NCI-H226 (cell line): ENCODE measurements at regions not wholly inside any gene's neighbourhood (a gene's known extent, or its start where the extent isn't known, plus 50 kb on each side); places are given as distances from the start of the nearest gene placed in this dataset.
"Not testable (repeated sequence)": the region's sequence is repeated elsewhere in the genome, so short reads cannot be mapped to it uniquely, and the experiment has no call there.

Experiments
- DNase-seq: peaks from one replicate; pipeline ENCODE4 v3.0.0-alpha.2; 2015

DNA sequence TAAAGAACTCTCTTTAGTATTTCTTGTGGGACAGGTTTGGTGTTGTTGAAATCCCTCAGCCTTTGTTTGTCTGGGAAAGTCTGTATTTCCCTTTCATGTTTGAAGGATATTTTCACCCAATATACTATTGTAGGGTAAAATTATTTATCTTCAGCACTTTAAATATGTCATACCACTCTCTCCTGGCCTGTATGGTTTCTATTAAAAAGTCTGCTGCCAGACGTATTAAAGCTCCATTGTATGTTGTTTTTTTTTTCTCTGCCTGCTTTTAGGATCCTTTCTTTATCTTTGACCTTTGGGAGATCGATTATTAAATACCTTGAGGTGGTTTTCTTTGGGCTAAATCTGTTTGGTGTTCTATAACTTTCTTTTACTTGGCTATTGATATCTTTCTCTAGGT lies 119.0 kb upstream of the TBC1D5 start:
- DNase-seq: no peak

DNA sequence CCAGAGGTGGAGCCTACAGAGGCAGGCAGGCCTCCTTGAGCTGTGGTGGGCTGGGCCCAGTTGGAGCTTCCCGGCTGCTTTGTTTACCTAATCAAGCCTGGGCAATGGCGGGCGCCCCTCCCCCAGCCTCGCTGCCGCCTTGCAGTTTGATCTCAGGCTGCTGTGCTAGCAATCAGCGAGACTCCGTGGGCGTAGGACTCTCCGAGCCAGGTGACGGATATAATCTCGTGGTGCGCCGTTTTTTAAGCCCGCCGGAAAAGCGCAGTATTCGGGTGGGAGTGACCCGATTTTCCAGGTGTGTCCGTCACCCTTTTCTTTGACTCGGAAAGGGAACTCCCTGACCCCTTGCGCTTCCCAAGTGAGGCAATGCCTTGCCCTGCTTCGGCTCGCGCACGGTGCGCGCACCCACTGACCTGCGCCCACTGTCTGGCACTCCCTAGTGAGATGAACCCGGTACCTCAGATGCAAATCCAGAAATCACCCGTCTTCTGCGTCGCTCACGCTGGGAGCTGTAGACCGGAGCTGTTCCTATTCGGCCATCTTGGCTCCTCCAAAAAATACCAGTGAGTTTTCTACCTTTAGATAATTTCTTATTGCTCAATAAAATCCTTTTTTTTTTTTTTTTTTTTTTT lies 118.5 kb upstream of the TBC1D5 start:
- not testable (repeated sequence) for DNase-seq

DNA sequence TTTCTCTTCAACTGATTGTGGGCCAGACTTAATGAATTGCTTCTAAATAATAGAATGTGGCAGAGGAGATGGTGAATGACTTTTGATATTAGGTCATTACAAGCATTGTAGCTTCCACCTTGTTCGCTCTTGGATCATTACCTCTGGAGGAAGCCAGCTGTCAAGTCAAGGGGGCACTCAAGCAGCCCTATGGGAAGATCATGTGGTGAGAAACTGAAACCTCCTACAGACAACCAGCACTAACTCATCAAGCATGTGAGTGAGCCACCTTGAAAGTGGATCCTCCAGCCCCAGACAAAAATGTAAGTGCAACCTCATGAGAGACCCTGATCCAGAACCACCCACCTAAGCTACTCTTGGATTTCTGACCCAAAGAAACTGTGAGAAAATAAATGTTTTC lies 109.8 kb upstream of the TBC1D5 start:
- DNase-seq: no peak

DNA sequence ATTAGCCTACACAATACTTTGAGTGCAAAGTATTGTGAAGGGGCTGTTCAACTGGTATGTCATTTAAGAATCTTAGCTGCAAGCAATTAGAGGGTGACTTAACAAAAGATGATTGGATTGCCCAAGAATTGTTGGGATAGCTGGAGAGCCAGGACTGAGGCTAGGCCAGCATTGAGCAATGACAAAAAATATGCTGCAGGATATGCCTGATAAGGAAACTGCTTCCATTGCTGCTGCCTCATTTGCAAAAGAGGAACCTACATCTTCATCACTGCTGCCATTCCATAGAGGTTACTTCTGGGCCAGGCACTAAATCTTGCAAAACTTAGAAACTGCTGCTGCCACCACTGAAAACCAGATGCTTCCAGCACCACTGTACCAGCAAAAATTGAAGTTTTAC lies 108.0 kb upstream of the TBC1D5 start:
- peak; percentile 12 for DNase-seq

DNA sequence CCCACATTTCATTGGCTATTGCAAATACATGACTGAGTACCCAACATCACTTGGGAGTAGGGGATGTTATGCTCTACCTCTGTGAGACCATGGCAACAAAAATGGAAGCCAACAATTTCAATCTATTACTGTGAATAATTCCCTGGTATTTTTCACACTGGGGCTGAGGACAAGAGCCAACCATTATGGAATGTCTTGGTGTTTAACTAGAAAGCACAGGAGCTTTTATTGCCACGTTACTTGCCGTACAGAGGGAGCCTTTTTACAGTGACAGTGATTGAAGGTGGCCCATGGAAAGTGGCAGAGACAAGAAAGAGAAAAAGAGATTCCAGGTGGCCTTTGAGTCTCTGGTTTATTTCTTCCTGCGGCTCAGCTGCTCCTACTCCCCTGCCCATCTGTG lies 105.7 kb upstream of the TBC1D5 start:
- no peak for DNase-seq

DNA sequence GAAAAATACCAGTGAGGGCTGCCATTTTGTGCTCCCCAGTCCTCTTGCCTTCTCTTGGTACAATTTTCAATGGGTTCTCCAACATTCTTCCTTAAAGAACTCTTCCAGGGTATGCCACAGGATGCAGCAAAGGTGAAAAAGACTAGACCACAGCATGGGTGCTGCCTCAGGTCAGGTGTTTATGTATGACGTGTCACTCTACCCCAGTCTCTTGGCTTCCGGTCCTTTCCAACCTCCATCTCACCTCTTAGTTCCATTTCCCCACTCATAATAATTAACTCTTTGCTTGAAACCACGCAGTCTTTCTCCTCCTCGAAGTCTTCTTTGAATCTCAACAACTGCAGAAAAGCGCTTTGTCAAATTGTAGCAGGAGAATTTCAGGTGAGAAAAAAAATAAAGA lies 104.7 kb upstream of the TBC1D5 start:
- DNase-seq: no peak

DNA sequence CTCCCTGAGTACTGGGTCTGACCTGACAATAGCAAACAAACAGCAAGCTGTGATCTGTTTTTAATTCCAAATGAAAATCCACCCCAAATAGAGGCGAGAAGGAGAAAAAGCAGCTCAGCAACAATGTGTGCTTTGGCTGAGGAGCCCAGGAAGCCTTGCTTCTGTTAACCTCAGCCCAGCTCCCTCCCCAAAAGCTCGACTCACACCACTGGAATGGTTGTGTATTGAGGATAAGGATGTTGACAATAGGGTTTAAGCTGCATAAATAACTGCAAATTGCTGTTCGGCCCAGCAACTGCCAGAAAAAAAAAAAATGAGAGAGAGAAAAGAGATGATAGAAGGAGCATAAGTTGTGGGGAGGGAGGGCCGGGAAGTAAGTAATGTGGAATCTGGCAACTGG lies 104.0 kb upstream of the TBC1D5 start:
- peak; percentile 57 for DNase-seq

DNA sequence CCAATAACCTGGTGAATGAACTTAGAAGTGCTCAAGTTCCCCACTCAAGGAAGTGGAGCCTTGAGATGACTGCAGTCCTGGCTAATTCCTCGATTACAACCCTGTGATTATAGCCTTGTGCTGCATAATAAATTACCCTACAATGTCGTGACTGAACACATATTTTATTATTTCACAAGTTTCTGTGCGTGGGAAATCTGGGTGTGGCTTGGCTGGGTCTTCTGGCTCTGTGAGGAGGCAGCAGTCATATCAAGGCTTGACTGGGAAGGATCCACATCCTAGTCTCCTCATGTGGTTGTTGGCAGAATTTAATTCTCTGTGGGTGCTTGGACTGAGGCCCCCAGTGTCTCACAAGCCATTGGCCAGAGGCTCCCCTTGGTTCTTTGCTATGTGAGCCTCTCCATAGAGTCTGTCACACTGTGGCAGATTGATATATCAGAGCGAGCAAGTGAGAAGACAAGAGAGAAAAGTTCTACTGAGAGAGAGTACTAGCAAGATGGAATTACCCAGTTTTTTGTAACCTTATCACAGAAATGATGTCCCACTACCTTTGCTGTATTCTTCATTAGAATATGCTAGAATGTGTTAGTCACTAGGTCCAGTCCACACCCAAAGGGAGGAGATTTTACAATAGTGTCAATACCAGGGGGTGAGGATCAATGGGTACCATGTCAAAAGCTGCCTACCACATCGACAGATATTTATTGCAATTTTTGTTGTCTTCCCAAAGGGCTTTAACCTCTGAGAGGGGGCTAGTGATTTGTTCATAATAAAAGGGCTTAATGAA lies 102.8 kb upstream of the TBC1D5 start:
- DNase-seq: peak; percentile 20

DNA sequence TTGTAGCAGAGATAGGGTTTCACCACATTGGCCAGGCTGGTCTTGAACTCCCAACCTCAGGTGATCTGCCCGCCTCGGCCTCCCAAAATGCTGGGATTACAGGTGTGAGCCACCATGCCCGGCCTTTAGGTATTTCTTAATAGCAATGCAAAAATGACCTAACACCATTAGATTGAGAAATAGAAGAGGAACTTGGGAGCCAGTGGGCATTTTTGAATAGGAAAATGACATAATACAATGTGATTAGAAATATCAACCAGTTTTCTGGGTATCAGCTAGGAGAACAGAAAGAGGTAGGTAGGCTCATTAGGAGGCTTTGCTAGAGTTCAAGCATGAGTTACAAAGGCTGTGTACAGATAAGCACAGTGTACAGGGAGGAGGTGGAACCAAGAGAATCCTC lies 101.8 kb upstream of the TBC1D5 start:
- no peak for DNase-seq

DNA sequence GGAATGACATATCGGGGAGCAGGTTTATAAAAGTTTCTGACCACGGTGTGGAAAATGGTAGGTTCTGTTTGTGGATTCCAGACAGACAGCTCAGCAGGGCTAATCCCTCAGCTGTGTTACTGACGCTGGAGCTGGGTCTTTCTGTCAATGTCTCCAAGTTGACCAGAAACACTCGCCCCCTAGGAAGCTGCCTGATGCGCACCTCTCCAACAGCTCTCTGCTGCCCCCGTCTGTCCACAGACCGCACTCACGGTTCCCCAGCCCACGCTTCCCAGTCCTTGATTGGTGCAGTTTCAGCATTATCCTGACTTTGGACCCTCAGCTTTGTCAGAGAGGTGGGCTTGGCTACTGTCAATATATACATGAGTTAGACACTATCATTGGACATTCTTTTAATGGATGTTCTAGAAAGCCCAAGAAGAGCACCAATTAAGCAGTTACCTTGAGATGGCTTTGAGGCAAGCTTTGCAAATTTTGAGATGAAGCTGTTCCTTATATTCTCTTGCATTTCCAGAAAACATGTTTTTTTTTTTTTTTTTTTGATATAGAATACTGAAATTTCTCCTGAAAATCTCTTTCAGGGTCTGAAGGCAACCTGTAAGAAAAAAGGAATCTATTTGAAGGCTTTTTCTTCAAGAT lies 98.9 kb upstream of the TBC1D5 start:
- peak; percentile 26 for DNase-seq

DNA sequence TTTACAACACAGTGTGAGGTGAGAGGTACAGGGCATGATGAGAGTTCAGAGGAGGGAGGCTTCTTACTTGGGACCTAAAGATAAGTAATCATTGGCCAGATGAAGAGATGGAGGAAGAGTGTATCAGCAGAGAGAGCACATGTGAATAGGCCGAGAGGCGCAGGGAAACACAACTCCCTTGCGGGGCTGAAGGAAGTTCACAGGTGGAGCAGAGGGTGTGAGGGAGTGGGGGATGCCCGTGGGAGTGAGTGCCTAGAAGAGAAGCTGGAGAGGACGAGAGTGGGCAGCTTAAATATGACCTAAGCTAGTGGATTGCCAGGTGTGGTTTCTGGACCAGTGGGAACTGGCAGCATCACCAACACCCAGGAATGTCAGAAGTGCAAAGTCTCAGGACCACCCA lies 98.2 kb upstream of the TBC1D5 start:
- no peak for DNase-seq

DNA sequence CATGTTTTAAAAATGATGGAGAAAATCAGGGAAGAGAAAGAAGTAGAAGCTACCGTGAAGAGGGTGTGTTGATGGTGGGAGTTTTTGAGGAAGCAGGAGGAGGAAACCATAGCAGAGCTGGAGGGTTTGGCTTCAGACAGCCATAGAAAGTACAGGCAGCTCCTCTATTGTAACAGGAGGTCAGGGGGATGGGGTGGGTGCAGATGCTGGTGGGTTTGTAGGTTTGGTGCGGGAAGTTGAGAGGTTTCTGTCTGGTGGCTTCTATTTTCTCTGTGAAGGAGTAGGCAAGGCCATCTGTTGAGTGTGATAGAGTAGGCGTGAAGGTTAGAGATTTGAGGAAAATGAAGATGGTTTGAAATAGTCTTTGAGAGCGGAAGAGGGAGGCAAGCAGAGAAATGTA lies 97.7 kb upstream of the TBC1D5 start:
- DNase-seq: no peak

DNA sequence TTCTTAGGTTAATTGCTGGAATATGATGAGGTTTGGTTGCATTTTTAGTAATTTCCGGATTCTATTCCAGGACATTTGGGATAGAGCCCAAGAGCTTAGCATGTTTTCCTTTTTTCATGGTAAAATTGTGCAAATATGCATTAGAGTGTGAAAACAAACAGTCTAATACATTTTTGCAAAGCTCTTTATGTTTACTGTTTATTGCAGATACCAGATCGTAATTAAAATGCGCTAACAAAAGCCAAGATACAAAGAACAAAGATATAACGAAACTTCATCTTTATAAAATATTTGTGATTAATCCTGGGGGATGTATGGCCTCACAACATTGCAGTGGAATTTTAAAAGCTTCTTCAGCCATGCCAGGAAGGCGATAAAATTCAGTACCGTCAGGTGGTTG lies 94.5 kb upstream of the TBC1D5 start:
- no peak for DNase-seq

DNA sequence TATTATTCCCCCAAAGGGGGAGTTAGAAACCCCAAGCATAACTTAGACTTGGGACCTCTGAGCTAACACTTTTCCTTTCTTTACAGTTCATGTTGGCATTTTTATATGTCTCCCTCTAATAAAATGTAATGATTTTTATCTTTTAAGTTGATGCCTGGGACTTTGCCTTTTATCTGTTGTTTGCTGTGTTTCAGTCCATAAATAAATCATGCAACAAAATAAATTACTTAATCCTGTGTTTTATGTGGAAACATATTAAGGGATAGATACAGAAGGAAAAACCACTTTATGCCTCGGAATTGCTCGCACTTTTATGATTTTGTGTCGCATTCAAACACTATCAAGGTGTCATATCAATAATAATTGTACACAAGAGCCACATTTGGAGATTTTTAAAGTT lies 93.7 kb upstream of the TBC1D5 start:
- no peak for DNase-seq

DNA sequence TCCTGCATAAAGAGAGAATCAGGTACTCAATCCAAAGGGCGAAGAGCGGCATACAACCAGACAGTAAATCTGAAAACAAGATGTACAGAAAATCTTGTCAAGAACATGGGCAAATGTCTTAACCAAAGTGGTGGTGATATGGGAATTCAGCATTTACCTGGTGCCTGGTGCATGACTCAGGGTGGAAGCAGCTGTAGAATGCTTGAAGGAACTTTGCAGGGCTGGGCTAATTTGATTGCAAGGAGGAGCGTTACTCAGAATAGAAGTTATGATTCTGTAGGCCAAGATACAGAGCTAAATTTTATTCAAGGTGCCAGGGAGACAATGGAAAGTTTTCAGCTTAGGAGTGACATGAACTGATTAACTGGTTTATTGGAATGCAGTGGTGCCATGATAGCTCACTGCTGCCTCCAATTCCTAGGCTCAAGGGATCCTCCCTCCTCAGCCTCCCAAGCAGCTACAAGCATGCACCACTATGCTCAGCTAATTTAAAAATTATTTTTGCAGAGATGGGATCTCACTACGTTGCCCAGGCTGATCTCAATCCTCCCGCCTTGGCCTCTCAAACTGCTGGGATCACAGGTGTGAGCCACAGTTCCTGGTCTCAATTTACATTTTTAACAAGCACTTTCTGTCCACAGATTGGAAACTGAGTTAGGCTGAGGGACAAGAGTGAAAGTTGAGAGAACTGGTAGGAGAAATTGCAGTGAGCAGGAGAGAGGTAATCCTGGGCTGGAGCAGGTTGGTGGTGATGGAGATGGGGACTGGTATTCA lies 91.5 kb upstream of the TBC1D5 start:
- DNase-seq: peak; percentile 89

DNA sequence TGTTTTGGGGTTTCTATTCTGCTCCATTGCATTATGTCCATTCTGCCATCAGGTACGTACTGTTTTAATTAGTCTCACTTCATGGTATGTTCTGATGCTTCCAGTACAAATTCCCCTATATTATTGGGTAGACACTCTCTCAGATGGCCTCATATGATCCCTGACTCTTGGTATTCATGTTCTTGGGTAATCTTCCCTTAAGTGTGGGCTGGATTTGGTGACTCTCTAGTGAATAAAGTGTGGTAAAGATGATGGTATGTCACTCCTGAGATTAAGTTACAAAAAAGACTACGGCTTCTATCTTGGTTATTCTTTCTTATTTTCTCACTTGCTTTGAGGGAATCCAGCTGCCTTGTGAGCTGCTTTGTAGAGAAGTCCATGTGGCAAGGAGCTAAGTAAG lies 89.6 kb upstream of the TBC1D5 start:
- no peak for DNase-seq

DNA sequence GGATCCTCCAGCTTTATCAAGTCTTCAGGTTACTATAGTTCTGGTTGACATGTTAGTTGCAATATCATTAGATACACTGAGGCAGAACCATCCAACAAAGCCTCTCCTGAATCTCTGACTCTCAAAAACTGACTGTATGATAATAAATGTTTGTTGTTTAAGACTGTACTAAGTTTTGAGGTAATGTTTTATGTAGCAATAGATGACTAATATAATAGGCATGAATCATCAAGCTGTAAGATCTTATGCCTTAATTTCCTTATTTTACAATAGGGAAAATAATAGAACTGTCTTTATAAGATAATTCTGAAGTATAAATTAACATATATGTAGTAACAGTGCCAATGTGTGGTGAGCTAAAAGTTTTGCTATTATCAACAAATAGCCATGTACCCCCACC lies 88.9 kb upstream of the TBC1D5 start:
- DNase-seq: peak; percentile 29

DNA sequence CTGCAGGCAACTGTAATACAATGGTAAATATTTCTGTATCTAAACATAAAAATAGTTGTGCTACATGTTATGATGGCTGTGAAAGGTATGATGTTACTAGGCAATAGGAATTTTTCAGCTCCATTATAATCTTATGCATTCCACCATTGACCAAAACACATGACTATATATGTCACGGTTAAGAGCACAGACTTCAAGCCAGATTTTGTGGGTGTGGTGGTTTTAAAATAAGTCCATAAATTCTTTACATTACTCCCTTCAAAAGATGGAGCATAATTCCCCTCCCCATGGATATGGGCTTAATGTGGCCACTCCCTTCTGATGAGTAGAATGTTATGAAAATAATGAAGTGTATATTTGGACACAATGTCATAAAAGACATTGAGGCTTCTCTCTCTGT lies 88.4 kb upstream of the TBC1D5 start:
- DNase-seq: no peak

DNA sequence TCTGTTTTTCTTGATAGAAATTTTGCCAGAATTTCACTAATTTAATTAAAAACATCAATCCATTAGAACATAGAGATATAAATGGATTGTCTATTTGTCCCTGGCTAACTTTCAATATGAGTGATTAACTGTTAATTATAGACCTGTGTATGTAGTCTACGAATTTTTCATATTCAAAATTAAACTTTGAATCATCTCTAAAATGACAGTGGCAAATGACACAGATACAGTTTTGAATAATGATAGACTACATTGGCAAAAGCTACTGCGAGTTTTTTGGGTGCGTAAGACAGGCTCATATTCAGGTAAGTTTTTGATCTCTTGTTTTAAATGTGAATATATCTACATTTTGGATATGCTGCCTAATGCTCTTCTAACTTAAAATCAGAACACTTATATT lies 86.0 kb upstream of the TBC1D5 start:
- DNase-seq: no peak

DNA sequence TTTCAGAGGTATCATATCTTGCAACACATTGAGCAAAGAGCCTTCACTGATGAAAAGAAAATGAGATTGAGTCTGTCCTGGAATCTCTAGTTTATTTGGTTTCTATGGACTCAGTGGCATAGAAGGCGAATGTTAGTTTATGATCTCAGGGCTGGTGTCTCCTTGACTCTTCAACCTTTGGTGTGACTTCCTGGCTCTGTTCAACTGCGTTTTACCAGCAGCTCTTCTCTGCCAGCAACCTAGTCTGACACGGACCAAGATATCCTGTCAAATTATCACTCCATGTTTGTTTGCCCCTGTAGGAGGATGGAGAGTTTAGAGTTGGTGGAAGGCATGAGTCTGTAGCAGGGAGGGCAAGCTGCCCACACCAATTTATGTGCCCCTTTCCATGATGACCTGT lies 82.9 kb upstream of the TBC1D5 start:
- no peak for DNase-seq

DNA sequence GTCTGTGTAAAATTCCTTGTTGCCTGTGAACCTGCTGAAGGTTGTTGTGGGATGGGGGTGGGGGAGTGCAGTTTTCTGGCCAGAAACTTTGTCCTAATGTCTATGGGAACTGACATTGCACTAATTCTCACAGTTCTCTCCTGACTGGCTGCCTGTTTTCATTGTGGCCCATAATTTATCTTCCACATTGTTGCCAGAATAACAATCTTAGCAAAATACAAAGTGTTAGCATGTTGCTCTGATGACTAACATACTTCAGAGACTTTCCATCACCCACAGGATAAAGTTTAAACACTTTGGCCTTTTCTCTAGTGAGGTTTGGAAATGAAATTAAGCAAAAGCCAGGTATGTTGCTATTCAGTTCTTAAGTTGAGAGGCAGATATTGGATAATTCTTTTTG lies 81.4 kb upstream of the TBC1D5 start:
- no peak for DNase-seq

DNA sequence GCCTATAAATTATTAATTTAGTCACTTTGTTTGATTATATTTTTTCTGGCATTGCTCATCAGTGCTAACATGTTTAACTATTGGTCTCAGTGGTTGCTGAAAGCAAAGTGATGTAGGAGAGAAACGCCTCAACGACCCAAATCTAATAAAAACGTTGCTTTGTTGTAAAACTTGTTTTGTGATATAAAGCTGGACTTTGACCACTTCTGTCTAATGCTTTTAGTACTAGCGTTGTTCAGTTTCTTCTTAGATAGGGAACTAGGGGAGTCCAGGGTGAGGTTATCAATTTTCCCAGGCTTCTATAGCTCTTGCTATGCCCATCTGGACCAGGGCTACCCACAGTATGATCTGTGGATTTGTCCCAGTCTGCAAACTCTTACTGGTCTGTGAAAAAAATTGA lies 80.6 kb upstream of the TBC1D5 start:
- no peak for DNase-seq

DNA sequence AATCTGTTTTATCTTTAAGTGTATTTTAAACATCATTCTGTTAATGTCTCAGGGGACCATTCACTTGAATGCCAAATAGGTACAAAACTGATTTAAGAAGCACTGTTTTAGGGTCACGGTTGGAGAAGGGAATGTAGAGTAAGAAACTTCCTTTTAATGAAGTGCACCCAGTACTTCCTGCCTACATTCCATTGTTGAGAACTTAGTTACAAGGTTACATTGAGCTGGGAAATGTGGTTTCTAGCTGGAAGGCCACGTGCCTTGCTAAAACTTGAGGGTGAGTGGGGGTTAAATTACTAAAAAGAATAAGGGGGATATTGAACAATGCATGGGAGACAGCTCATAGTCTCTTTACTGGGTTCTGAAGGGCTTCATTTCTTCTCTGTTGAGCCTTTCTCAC lies 78.3 kb upstream of the TBC1D5 start:
- no peak for DNase-seq

DNA sequence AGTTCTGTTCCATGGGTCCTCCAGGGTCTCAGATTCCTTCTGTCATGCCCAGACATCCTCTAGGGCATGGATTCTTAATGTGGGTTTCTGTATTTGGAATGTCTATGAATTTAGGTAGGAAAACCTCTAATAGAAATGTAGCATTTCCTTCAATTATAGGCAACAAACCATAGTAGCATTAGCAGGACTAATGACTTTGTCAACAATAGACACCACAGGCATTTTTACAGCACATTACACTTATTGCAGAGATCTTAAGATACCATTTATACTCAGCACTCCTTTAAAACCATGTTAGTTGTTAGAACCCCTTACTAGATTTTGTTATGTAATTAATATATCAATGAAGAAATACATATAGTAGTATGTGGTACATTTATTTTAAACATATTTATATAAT lies 77.8 kb upstream of the TBC1D5 start:
- DNase-seq: no peak
